ENCODE measurements at regions not wholly inside any gene's neighbourhood (a gene's known extent, or its start where the extent isn't known, plus 50 kb on each side); places are given as distances from the start of the nearest gene placed in this dataset.

DNA sequence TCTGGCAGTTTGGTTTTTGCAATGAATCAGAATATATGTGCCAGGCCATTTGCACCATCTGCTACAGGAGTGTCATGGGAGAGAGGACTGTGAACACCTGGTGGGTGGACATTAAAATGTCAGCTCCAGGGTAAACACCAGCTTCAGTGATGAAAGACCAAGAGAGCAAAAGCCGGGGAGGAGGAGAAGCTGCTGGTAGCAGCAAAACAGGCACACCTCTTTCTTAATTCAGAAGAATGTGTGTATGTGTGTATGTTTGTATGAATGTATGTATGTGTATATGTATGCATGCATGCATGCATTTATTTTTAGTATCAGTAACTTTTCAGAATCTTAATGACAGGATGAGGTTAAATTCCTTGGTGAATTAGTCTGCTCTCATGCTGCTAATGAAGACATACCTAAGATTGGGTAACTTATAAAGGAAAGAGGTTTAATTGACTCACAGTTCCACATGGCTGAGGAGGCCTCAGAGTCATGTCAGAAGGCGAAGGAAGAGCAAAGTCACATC, 357.4 kb upstream of the PRICKLE1 start:
- no peak for FAIRE-seq
- no peak for DNase-seq (ENCODE audit: low read depth, low spot score)
- H3K27ac ChIP-seq (ENCODE audit: insufficient read depth, low read depth, low read length): no peak overlapping the region
- intact Hi-C loops (cut with micrococcal nuclease): no loop called here
- H3K79me2 ChIP-seq (ENCODE audit: control insufficient read depth, insufficient read depth, low read length): no peaks in the 10 kb centered on the region
- TF ChIP-seq FOS (IDR thresholded peaks at IDR 0.05; ENCODE audit: borderline replicate concordance, insufficient read depth, low read length): no peak
- TF ChIP-seq POLR2AphosphoS5 (IDR thresholded peaks at IDR 0.05; ENCODE audit: insufficient read depth, low read depth, low read length): no peak
- TF ChIP-seq JUN (IDR thresholded peaks at IDR 0.05; ENCODE audit: borderline replicate concordance, insufficient read depth, insufficient read length, low read depth): no peak
- no peak for TF ChIP-seq GATA2 (IDR thresholded peaks at IDR 0.05; ENCODE audit: insufficient read depth, insufficient read length, low read depth, low read length)
- TF ChIP-seq EZH2 (IDR thresholded peaks at IDR 0.05; ENCODE audit: borderline replicate concordance, low read depth, low read length, severe bottlenecking): no peak
- TF ChIP-seq, protein P1, sequence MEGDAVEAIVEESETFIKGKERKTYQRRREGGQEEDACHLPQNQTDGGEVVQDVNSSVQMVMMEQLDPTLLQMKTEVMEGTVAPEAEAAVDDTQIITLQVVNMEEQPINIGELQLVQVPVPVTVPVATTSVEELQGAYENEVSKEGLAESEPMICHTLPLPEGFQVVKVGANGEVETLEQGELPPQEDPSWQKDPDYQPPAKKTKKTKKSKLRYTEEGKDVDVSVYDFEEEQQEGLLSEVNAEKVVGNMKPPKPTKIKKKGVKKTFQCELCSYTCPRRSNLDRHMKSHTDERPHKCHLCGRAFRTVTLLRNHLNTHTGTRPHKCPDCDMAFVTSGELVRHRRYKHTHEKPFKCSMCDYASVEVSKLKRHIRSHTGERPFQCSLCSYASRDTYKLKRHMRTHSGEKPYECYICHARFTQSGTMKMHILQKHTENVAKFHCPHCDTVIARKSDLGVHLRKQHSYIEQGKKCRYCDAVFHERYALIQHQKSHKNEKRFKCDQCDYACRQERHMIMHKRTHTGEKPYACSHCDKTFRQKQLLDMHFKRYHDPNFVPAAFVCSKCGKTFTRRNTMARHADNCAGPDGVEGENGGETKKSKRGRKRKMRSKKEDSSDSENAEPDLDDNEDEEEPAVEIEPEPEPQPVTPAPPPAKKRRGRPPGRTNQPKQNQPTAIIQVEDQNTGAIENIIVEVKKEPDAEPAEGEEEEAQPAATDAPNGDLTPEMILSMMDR (IDR thresholded peaks at IDR 0.05; ENCODE audit: extremely low read depth in 1 of 2, insufficient read depth in 1 of 2, low read depth in 1 of 2, low read length in 2 of 2): no peak
- TF ChIP-seq, protein P2, sequence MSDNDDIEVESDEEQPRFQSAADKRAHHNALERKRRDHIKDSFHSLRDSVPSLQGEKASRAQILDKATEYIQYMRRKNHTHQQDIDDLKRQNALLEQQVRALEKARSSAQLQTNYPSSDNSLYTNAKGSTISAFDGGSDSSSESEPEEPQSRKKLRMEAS (IDR thresholded peaks at IDR 0.05; ENCODE audit: insufficient read depth, insufficient read length): no peak
- H3K36me3 ChIP-seq (ENCODE audit: control insufficient read depth in 2 of 2, extremely low read depth in 1 of 2, insufficient read depth in 2 of 2, low read length in 2 of 2): no peaks in the 10 kb centered on the region
- no peaks in the 10 kb centered on the region for H3K27me3 ChIP-seq (ENCODE audit: control insufficient read depth in 2 of 2, insufficient read depth in 2 of 2, low read length in 2 of 2)
- no TSS peak for BruUV-seq (replicated peaks)
- H3K4me2 ChIP-seq (ENCODE audit: insufficient read depth, low read length): no peak overlapping the region
- H3K9me3 ChIP-seq (replicated peaks; ENCODE audit: control insufficient read depth, insufficient read depth, low read length): no peaks in the 10 kb centered on the region
- H3K4me1 ChIP-seq (ENCODE audit: control insufficient read depth, extremely low read depth, insufficient read depth, low read length): no peaks in the 10 kb centered on the region
- POLR2A ChIA-PET: no interaction called here
- CTCF ChIA-PET: no interaction called here
- no peak overlapping the region for H2AFZ ChIP-seq (ENCODE audit: low read depth, low read length)
- H4K20me1 ChIP-seq (replicated peaks; ENCODE audit: control insufficient read depth, extremely low read depth, insufficient read depth, low read length): no peaks in the 10 kb centered on the region
- H3K9ac ChIP-seq (replicated peaks; ENCODE audit: extremely low read depth, insufficient read depth, low read length): no peak overlapping the region
- H3K4me3 ChIP-seq (replicated peaks in 1 of 3; ENCODE audit: insufficient read depth in 1 of 3, low read depth in 1 of 3, low read length in 3 of 3): no peak overlapping the region
- dilution Hi-C loops (cut with MboI; ENCODE audit: extremely low pct_ligation_motif_present, low sequenced_read_pairs): no loop called here
- H3K9me1 ChIP-seq (replicated peaks; ENCODE audit: control insufficient read depth, extremely low read depth, insufficient read depth, low read length): no peaks in the 10 kb centered on the region

Measured in endothelial cell of umbilical vein (primary cell).